Colonic mucosa (tissue), 4 donors: ENCODE measurements at regions not wholly inside any gene's neighbourhood (a gene's known extent, or its start where the extent isn't known, plus 50 kb on each side); places are given as distances from the start of the nearest gene placed in this dataset.
"Not testable (repeated sequence)": the region's sequence is repeated elsewhere in the genome, so short reads cannot be mapped to it uniquely, and the experiment has no call there.

Experiments
- DNase-seq: peaks from one replicate; pipeline ENCODE4 v3.0.0-alpha.2; 2020
- H3K27ac ChIP-seq: fragments of 200-600 bp; one replicate; pipeline ENCODE4 v1.8.0; 2021
- H3K27me3 ChIP-seq: fragments of 200-600 bp; one replicate; pipeline ENCODE4 v1.8.0; 2021
- H3K36me3 ChIP-seq: fragments of 200-600 bp; one replicate; pipeline ENCODE4 v1.8.0; 2021
- H3K4me1 ChIP-seq: fragments of 200-600 bp; one replicate; pipeline ENCODE4 v1.8.0; 2021; ENCODE audit warnings: mild to moderate bottlenecking
- H3K4me3 ChIP-seq: fragments of 200-600 bp; one replicate; pipeline ENCODE4 v1.8.0; 2021
- H3K9ac ChIP-seq, 2 donors: one replicate each; pipeline ENCODE4 v1.7.0; 2013; ENCODE audit warnings: control low read depth in 2 of 2, low read depth in 2 of 2, low read length in 2 of 2
- H3K9me3 ChIP-seq: fragments of 200-600 bp; one replicate; pipeline ENCODE4 v1.8.0; 2021
- CTCF ChIP-seq: fragments of 200-600 bp; IDR thresholded peaks from one replicate; pipeline ENCODE4 v1.8.0; 2022; ENCODE audit warnings: antibody characterized with exemption, mild to moderate bottlenecking
- intact Hi-C: fragments of 100-400 bp; cut with DNase I; formaldehyde crosslinking; loops from one replicate; pipeline ENCODE4 v1.14.1; 2022
- donor health status: healthy.
- donor health status: DM: no; HTN: no; CAD: no.
- donor health status: DM: no; HTN: no; CAD: no.

GRCh38 chr10:118422241-118422640 lies 80.1 kb upstream of the FAM204A start:
- Histone ChIP-seq H3K27ac (no peak overlapping the region), H3K36me3 (no peaks in the 10 kb centered on the region), H3K9me3 (no peaks in the 10 kb centered on the region), H3K4me1 (no peaks in the 10 kb centered on the region), H3K4me3 (no peak overlapping the region), H3K27me3 (no peaks in the 10 kb centered on the region), H3K9ac (no peak overlapping the region)
- TF ChIP-seq CTCF: no peak
- intact Hi-C loops: loop anchor here (5.0 to 10.0 kb wide), 2 partner anchors 120 to 927 kb away; no protein-coding TSS in a partner anchor
- no peak for DNase-seq

GRCh38 chr10:118420049-118420448 lies 77.9 kb upstream of the FAM204A start:
- DNase-seq, H3K4me1 ChIP-seq, H3K27me3 ChIP-seq, H3K27ac ChIP-seq, H3K9ac ChIP-seq, H3K4me3 ChIP-seq, H3K9me3 ChIP-seq, H3K36me3 ChIP-seq: not testable (repeated sequence)
- intact Hi-C loops: loop anchor here (5.0 to 10.0 kb wide), 2 partner anchors 122 to 925 kb away; no protein-coding TSS in a partner anchor

- intact Hi-C loops: no loop called here
- Histone ChIP-seq H3K9me3 (no peaks in the 10 kb centered on the region), H3K9ac (no peak overlapping the region), H3K27me3 (no peaks in the 10 kb centered on the region), H3K27ac (no peak overlapping the region), H3K4me3 (no peak overlapping the region), H3K36me3 (no peaks in the 10 kb centered on the region), H3K4me1 (no peaks in the 10 kb centered on the region)
- DNase-seq: no peak
- TF ChIP-seq CTCF: no peak
Observed at GRCh38 chr10:118412932-118413331, 70.8 kb upstream of the FAM204A start.

GRCh38 chr10:118412132-118412760 lies 70.1 kb upstream of the FAM204A start:
- no peak overlapping the region for H3K4me3 ChIP-seq
- H3K27me3 ChIP-seq: no peaks in the 10 kb centered on the region
- H3K4me1 ChIP-seq: no peaks in the 10 kb centered on the region
- H3K9ac ChIP-seq: no peak overlapping the region
- no peaks in the 10 kb centered on the region for H3K9me3 ChIP-seq
- no peak for TF ChIP-seq CTCF
- no peaks in the 10 kb centered on the region for H3K36me3 ChIP-seq
- intact Hi-C loops: no loop called here
- DNase-seq: no peak
- no peak overlapping the region for H3K27ac ChIP-seq

- Histone ChIP-seq H3K27me3 (no peaks in the 10 kb centered on the region), H3K36me3 (no peaks in the 10 kb centered on the region), H3K9me3 (no peaks in the 10 kb centered on the region), H3K4me3 (no peak overlapping the region), H3K27ac (no peak overlapping the region), H3K9ac (no peak overlapping the region), H3K4me1 (no peaks in the 10 kb centered on the region)
- no peak for TF ChIP-seq CTCF
- no peak for DNase-seq
- intact Hi-C loops: no loop called here
Observed at GRCh38 chr10:118409295-118409694, 67.2 kb upstream of the FAM204A start.

- H3K27ac ChIP-seq: no peak overlapping the region
- DNase-seq: no peak
- H3K27me3 ChIP-seq: no peaks in the 10 kb centered on the region
- no peaks in the 10 kb centered on the region for H3K36me3 ChIP-seq
- no peaks in the 10 kb centered on the region for H3K4me1 ChIP-seq
- no peak overlapping the region for H3K9ac ChIP-seq
- intact Hi-C loops: no loop called here
- no peak overlapping the region for H3K4me3 ChIP-seq
- no peak for TF ChIP-seq CTCF
- no peaks in the 10 kb centered on the region for H3K9me3 ChIP-seq
Observed at GRCh38 chr10:118408181-118408580, 66.1 kb upstream of the FAM204A start.
